Loucy (cell line): ENCODE measurements at regions not wholly inside any gene's neighbourhood (a gene's known extent, or its start where the extent isn't known, plus 50 kb on each side); places are given as distances from the start of the nearest gene placed in this dataset.

ENCODE experiments used
- H2AFZ ChIP-seq: fragments of 200-600 bp; sonication (generic); 2 replicates; pipeline ENCODE4 v1.6.0; 2016; ENCODE audit warnings: antibody characterized with exemption, mild to moderate bottlenecking, low read length, moderate library complexity
- H3F3A ChIP-seq: fragments of 200-600 bp; 2 replicates; pipeline ENCODE4 v1.6.0; 2016; ENCODE audit warnings: antibody characterized with exemption, low read depth, mild to moderate bottlenecking
- H3K27me3 ChIP-seq: fragments of 200-600 bp; sonication (generic); 2 replicates; pipeline ENCODE4 v1.6.1; 2014; ENCODE audit warnings: low read length, mild to moderate bottlenecking; ENCODE audit not compliant: insufficient read depth, poor library complexity, severe bottlenecking
- H3K36me3 ChIP-seq: fragments of 200-600 bp; sonication (generic); 2 replicates; pipeline ENCODE4 v1.6.1; 2016; ENCODE audit warnings: low read length; ENCODE audit not compliant: insufficient read depth
- H3K4me1 ChIP-seq: fragments of 200-600 bp; sonication (generic); 2 replicates; pipeline ENCODE4 v1.5.1; 2014; ENCODE audit warnings: low read length, mild to moderate bottlenecking; ENCODE audit not compliant: insufficient read depth, poor library complexity, severe bottlenecking
- H3K4me2 ChIP-seq: fragments of 200-600 bp; sonication (generic); 2 replicates; pipeline ENCODE4 v1.6.0; 2014; ENCODE audit warnings: antibody characterized with exemption, low read length, low read depth, mild to moderate bottlenecking; ENCODE audit not compliant: poor library complexity, severe bottlenecking
- H3K4me3 ChIP-seq: fragments of 200-600 bp; sonication (generic); 2 replicates; pipeline ENCODE4 v1.5.1; 2014; ENCODE audit warnings: low read length, mild to moderate bottlenecking, mixed read lengths; ENCODE audit not compliant: poor library complexity, severe bottlenecking
- H3K79me2 ChIP-seq: fragments of 200-600 bp; sonication (generic); 2 replicates; pipeline ENCODE4 v1.6.1; 2014; ENCODE audit warnings: low read length; ENCODE audit not compliant: insufficient read depth
- H3K9ac ChIP-seq: fragments of 200-600 bp; sonication (generic); 2 replicates; pipeline ENCODE4 v1.6.0; 2014; ENCODE audit warnings: mild to moderate bottlenecking, low read depth, low read length, moderate library complexity; ENCODE audit not compliant: poor library complexity, severe bottlenecking
- H3K9me2 ChIP-seq: fragments of 200-600 bp; sonication (generic); replicated peaks from 2 replicates; pipeline ENCODE4 v1.6.1; 2016; ENCODE audit warnings: low read depth, low read length, mixed read lengths
- H3K9me3 ChIP-seq: fragments of 200-600 bp; sonication (generic); 2 replicates; pipeline ENCODE4 v1.6.1; 2014; ENCODE audit warnings: mild to moderate bottlenecking, antibody characterized with exemption, low read length, low read depth; ENCODE audit not compliant: insufficient read depth
- H4K20me1 ChIP-seq: fragments of 200-600 bp; sonication (generic); 2 replicates; pipeline ENCODE4 v1.6.0; 2014; ENCODE audit warnings: antibody characterized with exemption, low read length, mild to moderate bottlenecking; ENCODE audit not compliant: insufficient read depth, poor library complexity, severe bottlenecking
- EZH2phosphoT487 ChIP-seq: fragments of 200-600 bp; IDR thresholded peaks from 2 replicates; pipeline ENCODE4 v1.6.1; 2018; ENCODE audit warnings: antibody characterized with exemption, mild to moderate bottlenecking, moderate library complexity, borderline replicate concordance
- TF ChIP-seq, protein P1 (sequence below): fragments of 200-600 bp; sonication (generic); conservative IDR thresholded peaks from 2 replicates; pipeline ENCODE4 v1.5.1; 2014; ENCODE audit warnings: mild to moderate bottlenecking, antibody characterized with exemption, low read length

- Histone ChIP-seq H2AFZ (no peak overlapping the region), H3K9me2 (no peaks in the 10 kb centered on the region), H4K20me1 (no peaks in the 10 kb centered on the region), H3K4me2 (no peak overlapping the region), H3K27me3 (no peaks in the 10 kb centered on the region), H3K79me2 (no peaks in the 10 kb centered on the region), H3K36me3 (no peaks in the 10 kb centered on the region), H3K9ac (no peak overlapping the region), H3K4me1 (no peaks in the 10 kb centered on the region), H3K4me3 (no peak overlapping the region), H3F3A (no peaks in the 10 kb centered on the region), H3K9me3 (no peaks in the 10 kb centered on the region)
- TF ChIP-seq EZH2phosphoT487, result no peak
- TF ChIP-seq, protein P1, sequence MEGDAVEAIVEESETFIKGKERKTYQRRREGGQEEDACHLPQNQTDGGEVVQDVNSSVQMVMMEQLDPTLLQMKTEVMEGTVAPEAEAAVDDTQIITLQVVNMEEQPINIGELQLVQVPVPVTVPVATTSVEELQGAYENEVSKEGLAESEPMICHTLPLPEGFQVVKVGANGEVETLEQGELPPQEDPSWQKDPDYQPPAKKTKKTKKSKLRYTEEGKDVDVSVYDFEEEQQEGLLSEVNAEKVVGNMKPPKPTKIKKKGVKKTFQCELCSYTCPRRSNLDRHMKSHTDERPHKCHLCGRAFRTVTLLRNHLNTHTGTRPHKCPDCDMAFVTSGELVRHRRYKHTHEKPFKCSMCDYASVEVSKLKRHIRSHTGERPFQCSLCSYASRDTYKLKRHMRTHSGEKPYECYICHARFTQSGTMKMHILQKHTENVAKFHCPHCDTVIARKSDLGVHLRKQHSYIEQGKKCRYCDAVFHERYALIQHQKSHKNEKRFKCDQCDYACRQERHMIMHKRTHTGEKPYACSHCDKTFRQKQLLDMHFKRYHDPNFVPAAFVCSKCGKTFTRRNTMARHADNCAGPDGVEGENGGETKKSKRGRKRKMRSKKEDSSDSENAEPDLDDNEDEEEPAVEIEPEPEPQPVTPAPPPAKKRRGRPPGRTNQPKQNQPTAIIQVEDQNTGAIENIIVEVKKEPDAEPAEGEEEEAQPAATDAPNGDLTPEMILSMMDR, result no peak
These were observed 184.6 kb upstream of the OLFM3 start for GRCh38 chr1:102181341-102181740.

DNA sequence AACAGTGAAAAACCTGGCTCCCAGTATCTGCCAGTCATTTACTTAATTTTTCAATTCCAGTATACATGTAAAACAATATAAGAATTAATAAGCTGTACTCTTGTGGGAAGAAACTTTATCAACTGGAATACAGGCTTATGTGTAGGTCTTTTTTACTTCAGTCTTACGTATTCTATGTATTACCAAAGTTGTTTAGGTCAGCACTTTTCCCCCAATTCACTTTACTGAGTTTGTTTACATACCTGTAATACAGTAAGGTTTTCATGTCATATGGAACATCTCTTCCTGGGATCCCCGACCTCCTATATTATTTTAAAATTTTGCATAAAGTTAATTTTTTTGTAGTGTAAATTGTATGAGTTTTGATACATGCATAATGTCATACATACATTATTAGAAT, 181.8 kb upstream of the OLFM3 start:
- Histone ChIP-seq H3K4me3 (no peak overlapping the region), H3K4me1 (no peaks in the 10 kb centered on the region), H3K9me2 (no peaks in the 10 kb centered on the region), H3K36me3 (no peaks in the 10 kb centered on the region), H2AFZ (no peak overlapping the region), H3K9ac (no peak overlapping the region), H3K4me2 (no peak overlapping the region), H4K20me1 (no peaks in the 10 kb centered on the region), H3K9me3 (no peaks in the 10 kb centered on the region), H3F3A (no peaks in the 10 kb centered on the region), H3K27me3 (no peaks in the 10 kb centered on the region), H3K79me2 (no peaks in the 10 kb centered on the region)
- TF ChIP-seq, protein P1, result no peak
- no peak for TF ChIP-seq EZH2phosphoT487

- no peaks in the 10 kb centered on the region for H3K4me1 ChIP-seq
- H3K9me2 ChIP-seq, result no peaks in the 10 kb centered on the region
- no peaks in the 10 kb centered on the region for H3F3A ChIP-seq
- no peaks in the 10 kb centered on the region for H4K20me1 ChIP-seq
- H3K36me3 ChIP-seq, result no peaks in the 10 kb centered on the region
- H3K9me3 ChIP-seq, result no peaks in the 10 kb centered on the region
- H3K4me2 ChIP-seq, result no peak overlapping the region
- H3K9ac ChIP-seq, result no peak overlapping the region
- no peak for TF ChIP-seq EZH2phosphoT487
- TF ChIP-seq, protein P1, result peak; percentile 88
- no peaks in the 10 kb centered on the region for H3K27me3 ChIP-seq
- H3K4me3 ChIP-seq, result no peak overlapping the region
- no peaks in the 10 kb centered on the region for H3K79me2 ChIP-seq
- no peak overlapping the region for H2AFZ ChIP-seq
These were observed 177.6 kb upstream of the OLFM3 start for GRCh38 chr1:102174259-102174863.
